Stimulated activated CD4-positive, alpha-beta T cell treated with anti-CD3 and anti-CD28 coated beads, Interleukin-1b, Interleukin-23, amount 100 ng/mL, for 24 hours (primary cell): ENCODE measurements at regions not wholly inside any gene's neighbourhood (a gene's known extent, or its start where the extent isn't known, plus 50 kb on each side); places are given as distances from the start of the nearest gene placed in this dataset.

Experiments
- DNase-seq, 4 experiments: peaks; one replicate each; pipeline ENCODE4 v3.0.0-alpha.2; 2020; ENCODE audit warnings: low read depth in 4 of 4, low spot score in 1 of 4

- DNase-seq, result no peak
Measured at GRCh38 chr22:46076651-46077339, 73.5 kb upstream of the PPARA start.

DNA sequence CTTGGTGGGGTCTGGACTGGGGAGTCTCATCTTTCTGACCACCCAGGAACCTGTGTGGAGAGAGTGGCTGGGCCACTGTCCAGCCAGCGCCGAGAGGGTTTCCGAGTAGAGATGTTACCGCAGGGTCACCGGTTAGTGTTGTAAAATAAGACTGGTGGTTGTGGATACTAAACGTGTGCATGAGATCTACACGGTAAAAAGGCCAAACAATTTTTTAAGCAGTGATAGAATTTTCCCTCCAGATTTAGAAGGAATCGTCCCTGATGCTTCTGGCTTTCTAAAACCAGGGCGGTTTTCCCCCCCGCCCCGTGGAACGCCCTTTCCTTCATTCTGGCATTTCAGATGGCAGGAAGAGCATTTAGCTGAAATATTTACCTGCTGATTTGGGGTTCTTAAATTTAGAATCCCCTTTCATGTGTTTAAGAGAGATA, 72.6 kb upstream of the PPARA start:
- DNase-seq, result no peak

- no peak for DNase-seq
Measured at GRCh38 chr22:46078241-46079092, 71.9 kb upstream of the PPARA start.

DNA sequence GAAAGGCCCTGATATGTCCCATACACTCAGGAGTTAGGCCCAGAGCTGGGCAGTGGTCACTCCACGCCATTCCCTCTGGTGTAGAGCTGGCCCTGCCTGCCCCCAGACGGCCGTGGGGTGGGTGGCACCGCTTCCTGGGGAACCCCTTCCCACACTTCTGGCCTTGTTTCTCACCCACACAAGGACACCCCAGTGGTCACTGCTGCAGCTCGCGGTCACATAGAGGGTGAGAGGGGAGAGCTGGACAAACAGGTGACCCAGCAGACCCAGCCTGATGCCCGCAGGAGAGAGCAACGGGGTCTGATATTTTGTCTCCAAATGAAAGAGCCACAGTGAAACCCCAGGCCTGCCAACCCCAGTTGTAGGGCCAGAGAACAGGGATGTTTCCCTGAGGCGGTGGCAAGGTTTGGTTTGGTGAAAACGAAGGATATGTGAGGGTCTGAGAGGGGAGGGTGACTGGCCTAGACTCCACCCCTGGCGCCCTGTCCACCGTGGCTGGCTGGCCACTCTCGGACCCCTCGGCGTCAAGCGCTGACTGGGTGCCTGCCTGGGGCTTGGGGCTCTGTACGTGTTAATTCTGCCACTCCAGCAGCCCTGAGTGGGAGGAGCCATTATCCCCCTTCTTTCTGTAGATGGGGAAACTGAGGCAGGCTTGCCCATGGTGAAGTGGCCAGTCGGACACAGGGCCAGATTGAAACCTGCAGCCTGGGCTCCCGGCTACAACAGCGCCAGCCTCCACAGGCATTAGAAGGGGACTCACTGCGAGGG, 71.0 kb upstream of the PPARA start:
- no peak for DNase-seq

- DNase-seq, result no peak
Measured at GRCh38 chr22:46079861-46080821, 70.2 kb upstream of the PPARA start.

- DNase-seq, result no peak
Measured at GRCh38 chr22:46081036-46081830, 69.1 kb upstream of the PPARA start.

- DNase-seq, result no peak
Measured at GRCh38 chr22:46081831-46082210, 68.5 kb upstream of the PPARA start.

DNA sequence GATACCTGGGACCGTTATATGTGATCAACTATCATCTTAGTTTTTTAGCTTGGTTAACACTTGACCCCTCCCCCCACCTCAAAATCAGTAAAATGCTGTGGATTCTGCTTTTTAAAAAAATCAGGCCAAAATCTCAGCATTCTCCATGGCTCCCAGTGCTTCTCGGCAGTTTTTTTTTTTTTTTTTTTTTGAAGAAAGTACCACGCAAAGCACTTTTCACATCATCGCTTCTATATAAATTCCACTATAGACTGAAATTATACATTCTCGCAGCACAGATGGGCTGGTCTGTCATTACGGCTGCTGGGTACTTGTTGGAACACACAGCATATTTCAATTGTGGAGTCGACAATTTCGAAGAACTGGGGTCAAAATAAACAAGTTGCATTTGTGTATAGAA, 67.7 kb upstream of the PPARA start:
- DNase-seq, result no peak

DNA sequence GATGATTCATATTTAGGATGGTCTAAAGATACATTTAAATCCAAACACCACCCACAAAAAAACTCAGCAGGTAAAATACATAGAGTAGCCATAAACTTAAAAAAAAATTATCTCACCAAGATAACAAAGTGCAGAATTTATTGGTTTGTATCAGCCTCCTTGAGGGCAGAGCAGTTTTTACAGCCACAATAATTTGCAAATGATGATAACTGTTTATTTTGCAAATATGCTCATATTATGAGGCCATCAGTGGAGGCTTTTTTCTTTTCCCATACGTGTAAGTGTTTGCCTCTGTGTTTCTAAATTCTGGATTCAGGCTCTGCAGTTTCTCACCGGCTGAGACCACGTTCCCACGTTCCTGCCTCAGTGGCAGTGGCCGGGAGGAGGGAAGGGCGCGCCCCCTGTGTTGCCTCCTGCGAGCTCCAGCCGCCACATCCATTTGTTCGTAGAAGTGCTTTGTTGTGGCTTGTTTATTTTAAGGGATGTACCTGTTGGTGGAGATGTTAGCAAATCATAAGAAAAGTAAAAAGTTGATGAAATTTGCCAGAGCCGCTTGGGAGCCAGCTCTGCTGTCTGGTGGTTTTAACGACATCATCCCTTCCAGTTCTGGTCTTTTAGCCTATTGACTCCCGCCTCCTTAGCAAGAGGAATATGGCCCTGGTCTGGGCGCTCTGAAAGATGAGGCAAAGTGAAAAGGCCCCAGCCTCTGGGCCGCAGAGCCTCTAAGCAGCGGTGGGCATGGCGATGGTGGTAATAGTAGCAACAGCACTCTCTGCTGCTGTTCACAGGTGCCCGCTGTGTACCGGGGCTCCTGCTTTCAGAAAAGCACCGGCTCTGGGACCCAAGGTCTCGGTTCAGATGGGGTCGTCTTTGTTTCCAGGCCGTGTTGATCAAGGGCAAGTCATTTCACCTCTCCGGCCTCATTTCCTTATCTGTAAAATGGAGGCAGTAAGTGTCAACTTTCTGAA, 66.7 kb upstream of the PPARA start:
- DNase-seq, result no peak

DNA sequence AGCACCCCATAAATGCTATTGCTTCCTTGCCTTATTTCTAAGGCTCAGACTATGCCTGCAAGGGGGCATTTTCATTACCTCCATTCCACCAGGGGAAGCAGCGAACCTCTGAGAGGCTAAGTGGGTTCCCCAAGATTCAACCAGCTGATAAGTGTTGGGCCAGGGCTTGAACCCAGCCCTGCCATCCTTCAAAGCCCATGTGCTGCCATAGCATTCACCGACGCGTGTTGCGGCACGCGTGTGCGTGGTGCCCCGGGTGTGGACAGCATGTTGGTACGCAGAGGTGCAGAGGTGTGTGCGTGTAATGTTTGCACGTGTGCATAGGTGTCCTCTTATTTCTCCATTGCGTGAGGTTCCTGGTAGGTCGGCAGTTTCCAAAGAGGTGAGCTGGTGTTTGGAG, 66.0 kb upstream of the PPARA start:
- DNase-seq, result no peak

GRCh38 chr22:46084943-46085827, 65.1 kb upstream of the PPARA start:
- DNase-seq, result no peak

DNA sequence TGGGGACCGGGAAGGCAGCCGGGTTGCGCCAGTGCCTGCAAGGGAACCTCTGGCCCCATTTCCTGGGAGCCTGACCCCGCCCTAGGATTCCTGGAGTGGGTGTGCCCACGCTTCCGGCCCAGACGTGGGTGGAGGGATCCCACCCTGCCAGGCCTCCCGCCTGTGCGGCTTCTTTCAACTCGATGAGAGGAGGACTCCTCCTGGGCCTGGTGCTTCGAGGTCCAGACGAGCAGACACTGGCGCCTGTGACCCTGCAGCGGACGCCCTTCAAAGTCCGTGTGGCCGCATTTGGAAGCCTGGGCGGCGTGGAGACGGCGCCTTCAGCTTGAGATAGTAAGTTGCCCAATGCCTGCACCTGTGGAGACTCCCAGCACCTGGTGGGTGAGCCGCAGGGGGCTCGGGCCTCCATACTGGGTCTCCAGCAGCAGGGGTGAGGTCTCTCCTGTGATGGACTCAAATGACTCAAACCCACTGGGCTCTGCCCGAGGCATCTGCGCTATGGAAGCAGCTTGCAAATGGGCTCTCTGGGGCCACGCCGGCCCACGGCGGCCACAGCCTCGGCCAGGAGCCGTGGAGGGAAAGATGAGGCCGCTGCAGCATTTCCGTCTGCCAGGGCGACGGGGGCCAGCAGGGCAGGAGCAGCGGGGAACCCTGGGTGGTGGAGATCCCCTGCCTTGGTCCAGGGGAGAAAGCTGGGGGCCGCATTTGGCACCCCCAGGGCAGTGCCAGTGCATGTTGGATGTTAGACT, 64.3 kb upstream of the PPARA start:
- DNase-seq, result no peak

GRCh38 chr22:46086577-46087335, 63.6 kb upstream of the PPARA start:
- no peak for DNase-seq

DNA sequence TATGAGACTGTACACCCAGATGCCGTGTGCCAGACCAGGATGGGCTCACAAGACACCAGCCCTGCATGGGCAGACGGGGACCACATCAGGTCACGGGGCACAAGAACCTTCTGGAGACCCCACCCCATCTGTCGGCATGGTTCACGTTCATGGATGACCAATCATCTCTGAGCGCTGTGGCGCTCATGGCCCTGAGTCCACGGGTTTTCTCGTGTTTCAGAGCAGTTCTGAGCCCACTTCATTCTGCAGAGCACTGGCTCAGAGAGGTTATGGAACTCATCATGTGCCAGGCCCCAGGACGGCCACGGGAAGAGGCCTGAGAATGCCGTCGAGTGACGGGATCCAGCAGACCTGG, 63.0 kb upstream of the PPARA start:
- no peak for DNase-seq

DNA sequence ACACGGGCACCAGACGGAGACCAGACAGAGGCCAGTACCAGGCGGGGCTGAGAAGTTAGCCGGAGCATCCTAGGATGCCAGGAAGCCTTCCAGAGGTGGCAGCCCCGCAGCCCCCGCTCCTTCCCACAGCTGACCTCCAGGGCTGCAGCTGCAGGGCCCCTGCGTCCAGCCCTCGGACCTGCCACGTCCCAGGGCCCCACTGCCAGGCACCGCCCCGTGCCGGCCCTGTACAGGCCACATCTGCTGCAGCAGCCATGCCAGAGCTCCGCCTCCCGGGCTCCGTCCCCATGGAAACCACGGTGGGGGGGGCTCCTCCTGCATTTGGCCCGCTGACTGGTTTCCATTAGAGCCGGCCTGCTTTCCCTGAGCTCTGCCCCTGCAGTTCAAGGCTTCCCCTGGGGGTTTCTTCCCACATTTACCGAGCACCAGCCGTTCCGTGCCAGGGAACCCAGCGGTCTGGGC, 62.5 kb upstream of the PPARA start:
- DNase-seq, result no peak

DNA sequence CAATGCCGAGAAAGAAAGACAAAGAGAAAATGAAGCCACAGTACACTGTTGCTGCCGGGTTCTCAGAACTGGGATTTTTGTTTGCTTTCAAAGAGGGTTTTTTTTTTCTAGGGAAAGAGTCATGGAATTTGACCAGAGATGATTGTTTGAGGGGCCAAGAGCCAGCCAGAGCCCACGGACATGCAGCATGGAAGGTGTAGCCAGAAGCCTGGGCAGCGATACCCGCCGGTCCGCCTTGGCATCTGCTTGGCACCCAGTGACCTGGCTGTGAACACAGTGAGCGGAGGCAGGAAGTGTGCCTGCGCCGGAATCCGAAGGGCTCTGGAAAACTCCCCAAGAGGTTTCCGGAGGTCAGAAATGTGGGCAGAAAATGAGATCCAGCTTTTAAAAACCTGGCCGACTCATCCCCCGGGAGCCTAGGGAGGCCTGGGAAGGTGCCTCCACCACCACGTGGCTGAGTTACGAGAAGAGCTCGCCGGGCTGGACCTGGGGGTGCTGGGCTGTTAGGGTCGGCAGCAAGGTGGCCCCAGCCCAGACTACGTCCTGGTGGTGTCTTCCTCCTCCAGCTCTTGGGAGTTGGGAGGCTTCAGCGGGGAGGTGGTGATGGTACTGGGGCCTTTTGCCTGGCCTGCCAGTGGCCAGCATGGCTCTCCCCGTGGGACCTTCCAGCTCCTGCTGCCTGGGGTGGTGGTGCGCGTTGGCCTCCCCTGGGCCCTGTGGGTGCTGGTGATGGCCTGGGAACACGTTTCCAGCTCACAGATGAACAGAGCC, 61.6 kb upstream of the PPARA start:
- DNase-seq, result no peak
